ENCODE measurements at regions not wholly inside any gene's neighbourhood (a gene's known extent, or its start where the extent isn't known, plus 50 kb on each side); places are given as distances from the start of the nearest gene placed in this dataset.
A peak's percentile ranks its signal among the peaks of the same experiment; 100 is the strongest.
"Not testable (repeated sequence)": the region's sequence is repeated elsewhere in the genome, so short reads cannot be mapped to it uniquely, and the experiment has no call there.

GRCh38 chr6:94196891-94197290 is 777.5 kb upstream of the EPHA7 start:
- FAIRE-seq: no peak

- FAIRE-seq: no peak
Observed at GRCh38 chr6:94190030-94190429, 770.7 kb upstream of the EPHA7 start.

DNA sequence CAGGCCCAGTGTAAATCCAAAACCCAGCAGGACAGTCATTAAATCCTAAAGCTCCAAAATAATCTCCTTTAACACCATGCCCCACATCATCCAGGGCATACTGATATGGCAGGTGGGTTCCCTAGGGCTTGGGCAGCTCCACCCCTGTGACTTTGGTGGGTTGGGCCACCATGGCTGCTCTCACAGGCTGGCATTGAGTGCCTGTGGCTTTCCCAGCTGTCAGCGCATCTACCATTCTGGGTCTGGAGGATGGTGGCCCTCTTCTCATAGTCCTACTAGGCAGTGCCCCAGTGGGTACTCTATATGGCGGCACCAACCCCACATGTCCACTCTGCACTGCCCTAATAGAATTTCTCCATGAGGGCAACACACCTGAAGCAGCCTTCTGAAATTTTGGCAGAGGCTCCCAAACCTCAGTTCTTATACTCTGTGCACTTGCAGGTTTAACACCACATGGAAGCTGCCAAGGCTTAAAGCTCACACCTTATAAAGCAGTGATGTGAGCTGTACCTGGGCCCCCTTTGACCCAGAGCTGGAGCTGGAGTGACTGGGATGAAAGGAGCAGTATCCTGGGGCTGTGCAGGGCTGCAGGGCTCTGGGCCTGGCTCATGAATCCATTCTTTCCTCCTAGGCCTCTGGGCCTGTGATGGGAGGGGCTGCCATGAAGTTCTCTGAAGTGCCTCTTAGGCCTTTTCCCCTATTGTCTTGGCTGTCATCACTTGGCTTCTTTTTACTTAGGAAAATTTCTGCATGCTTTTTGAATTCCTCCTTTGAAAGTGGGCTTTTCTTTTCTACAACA is 765.5 kb upstream of the EPHA7 start:
- FAIRE-seq: no peak

GRCh38 chr6:94177429-94177828 is 758.1 kb upstream of the EPHA7 start:
- no peak for FAIRE-seq

DNA sequence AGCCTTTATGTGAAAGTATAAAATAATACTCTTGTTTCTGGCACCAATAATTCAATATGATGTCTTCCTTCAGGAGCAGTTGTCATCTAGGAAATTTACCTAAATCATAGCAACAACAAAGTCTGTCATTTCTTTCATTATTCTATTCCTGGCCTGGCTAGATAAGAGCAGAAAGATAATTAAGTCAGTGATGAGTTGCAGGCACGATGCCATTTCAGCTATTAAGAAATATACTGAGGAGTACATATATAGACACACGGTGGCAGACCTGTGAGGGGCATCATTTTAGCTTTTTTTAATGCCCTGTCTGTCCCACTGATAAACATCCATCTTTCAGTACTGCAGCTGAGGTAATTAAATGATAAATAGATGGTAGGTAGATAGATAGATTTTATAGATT is 756.1 kb upstream of the EPHA7 start:
- FAIRE-seq: no peak

DNA sequence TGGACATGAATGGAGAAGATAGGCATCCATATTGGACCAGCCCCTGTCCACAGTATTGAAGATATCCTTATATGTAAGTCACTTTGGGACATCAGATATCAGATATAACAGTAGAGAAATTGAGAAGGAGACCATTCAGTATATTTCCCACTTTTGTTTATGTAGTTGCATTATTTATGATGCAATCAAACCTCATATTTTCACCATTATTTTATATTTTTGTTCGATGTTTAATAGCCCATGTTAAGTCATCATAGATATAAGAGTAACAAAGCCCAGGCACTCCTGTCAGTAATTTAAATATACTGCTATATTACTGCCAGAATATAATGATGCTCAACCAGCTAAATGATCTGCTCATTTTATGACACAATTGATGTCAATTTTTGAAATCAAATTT is 744.5 kb upstream of the EPHA7 start:
- FAIRE-seq: no peak

DNA sequence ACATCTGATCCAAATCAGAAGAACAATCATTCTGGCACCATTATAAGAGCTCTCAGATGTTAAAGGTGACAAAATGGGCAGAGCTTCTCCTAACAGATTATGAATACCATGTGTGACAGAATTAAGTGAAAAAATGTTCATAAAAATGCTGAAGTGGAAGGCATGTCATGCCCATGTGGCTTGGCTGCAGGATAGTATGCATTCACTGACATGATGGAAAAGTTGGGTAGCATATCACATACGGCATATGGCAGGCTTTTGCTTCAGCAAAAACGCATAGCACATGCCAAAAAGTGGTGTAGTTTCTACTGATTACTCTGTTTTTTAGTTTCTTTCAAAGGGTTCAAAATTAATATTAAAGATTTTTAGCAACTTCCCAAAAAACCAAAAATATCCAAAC is 731.5 kb upstream of the EPHA7 start:
- FAIRE-seq: no peak

DNA sequence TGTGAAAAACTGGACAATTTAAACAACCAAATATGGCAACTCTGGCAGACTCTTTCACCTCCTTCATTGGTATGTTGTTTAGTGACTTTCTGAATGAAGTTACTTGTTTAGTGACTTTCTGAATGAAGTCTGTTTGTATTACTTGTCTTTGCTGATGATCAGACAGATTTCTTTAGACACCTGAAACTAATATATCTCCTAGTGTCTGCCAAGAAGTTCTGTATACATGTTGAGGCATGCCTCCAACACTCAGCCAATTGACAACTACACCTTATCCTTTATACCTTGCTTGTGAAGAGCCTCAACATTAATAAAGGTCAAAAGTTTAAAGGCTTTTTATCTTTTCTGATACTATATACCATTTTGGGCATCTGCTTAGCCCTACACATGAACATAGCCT is 725.4 kb upstream of the EPHA7 start:
- FAIRE-seq: no peak

DNA sequence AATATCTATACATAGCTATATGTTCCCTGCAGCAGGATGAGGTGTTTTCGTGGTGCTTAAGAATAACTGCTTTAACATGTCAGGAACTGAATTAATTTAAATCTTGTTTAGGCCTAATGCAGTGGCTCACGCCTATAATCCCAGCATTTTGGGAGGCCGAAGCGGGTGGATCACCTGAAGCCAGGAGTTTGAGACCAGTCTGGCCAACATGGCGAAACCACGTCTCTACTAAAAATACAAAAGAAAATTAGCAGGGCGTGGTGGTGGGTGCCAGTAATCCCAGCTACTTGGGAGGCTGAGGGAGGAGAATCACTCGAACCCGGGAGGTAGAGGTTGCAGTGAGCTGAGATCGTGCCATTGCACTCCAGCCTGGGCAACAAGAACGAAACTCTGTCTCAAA is 717.8 kb upstream of the EPHA7 start:
- not testable (repeated sequence) for FAIRE-seq

- no peak for FAIRE-seq
Observed at GRCh38 chr6:94133106-94133505, 713.7 kb upstream of the EPHA7 start.

- FAIRE-seq: no peak
Observed at GRCh38 chr6:94131271-94131670, 711.9 kb upstream of the EPHA7 start.

DNA sequence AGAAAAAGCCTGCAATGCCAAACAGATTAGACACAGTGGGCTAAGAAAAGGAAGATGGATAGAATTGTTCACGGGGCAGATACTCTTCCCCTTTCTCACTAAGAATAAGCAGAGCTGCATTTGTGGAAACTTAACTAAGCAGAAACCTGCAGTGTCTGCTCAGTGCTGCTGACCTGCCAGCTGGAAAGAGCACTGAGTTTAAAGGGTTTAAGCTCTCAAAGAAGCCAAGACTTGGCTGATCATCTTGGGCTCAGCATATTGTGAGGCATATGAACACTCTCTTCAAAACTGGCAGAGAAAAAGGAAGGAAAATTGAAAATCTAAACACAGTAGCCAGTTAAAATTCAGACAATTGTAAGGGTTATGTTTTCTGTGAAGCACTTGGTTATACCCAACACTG is 711.1 kb upstream of the EPHA7 start:
- no peak for FAIRE-seq

DNA sequence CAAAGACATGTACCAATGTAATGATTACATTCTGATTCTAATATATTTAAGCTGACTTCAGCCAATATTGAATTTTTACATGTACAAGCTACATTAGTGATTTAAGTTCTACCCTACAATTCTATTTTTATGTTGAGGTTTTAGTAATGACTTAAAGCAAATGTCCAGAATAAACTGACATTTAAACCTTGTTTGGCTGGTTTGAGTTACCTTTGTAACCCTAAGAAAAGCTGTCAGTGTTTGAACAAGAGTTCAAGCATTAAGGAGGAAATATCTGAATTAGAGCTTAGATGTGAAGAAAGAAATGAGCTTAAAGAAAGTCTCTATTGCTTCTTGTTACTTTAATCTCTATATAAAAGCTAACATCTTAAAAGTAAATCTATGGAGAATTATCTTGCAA is 710.6 kb upstream of the EPHA7 start:
- FAIRE-seq: no peak

DNA sequence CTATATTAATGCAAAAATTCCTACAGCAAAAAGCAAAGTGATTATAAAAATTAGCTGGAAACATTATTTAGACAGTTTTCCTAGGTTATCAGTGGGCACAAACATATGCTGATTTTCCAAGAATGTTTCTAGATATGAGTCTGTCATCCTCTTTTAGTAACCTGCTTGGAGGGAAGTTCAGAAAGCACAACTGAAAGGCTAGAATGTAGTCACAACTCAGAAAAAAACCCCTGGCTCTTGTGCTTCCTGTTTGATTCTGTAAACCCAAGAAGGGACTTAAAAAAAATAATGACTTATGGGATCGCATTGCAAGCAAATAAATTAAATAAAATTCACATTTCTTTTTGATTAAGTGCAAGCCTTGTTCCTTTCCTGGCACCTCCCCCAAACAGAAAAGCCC is 708.4 kb upstream of the EPHA7 start:
- no peak for FAIRE-seq

GRCh38 chr6:94124333-94124732 is 705.0 kb upstream of the EPHA7 start:
- FAIRE-seq: no peak

GRCh38 chr6:94121094-94121493 is 701.7 kb upstream of the EPHA7 start:
- FAIRE-seq: peak; percentile 13

- no peak for FAIRE-seq
Observed at GRCh38 chr6:94099072-94099471, 679.7 kb upstream of the EPHA7 start.

GRCh38 chr6:94095961-94096360 is 676.6 kb upstream of the EPHA7 start:
- no peak for FAIRE-seq

GRCh38 chr6:94089941-94090340 is 670.6 kb upstream of the EPHA7 start:
- no peak for FAIRE-seq

- FAIRE-seq: no peak
Observed at GRCh38 chr6:94088870-94089269, 669.5 kb upstream of the EPHA7 start.

DNA sequence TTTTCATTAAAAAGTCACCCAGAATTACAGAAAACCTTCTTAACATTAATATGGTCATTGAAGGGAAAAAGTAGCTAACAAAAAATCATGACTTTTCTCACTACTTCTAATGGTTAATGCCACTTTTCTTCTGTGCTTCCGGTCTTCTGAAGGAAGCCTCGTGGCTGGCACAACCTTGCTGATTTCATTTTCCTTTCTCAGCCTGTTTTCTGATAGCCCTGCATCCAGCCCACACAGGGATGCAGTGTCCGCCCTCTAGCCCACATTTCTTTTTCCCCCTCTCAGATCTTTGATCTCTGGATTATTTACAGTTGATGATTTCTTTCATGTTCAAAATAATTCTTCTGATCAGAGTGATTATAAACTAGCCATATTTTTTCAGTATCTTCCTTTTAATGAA is 655.4 kb upstream of the EPHA7 start:
- FAIRE-seq: no peak

- no peak for FAIRE-seq
Observed at GRCh38 chr6:94071835-94072234, 652.5 kb upstream of the EPHA7 start.

DNA sequence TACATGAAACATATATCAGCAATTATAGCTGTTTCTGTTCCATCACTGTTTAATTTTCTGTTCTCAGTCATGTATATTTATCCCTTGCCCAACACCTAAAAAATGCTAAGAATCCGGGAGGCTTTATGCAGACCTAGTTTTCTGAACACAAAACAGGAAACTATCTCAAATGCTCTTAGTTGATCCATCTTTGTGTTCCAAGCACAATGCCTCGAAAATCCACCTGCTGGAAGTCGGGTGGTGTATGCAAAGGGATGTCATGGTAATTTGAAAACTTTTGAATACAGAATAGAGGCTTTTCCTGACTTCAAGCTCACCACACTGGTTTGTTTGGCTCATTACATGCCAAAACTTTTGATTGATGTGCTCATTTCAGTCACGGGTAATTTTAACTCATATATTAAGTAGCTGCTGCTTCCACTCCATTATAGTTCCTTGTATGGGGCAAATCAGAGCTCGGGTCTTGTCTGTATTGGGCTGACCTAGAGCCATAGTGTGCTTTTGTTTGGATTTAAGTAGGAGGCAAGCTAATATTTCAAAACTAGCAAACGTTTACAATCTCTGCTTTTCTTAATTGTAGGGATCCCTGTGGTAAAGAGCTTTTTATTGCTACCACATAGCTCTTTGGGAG is 646.5 kb upstream of the EPHA7 start:
- no peak for FAIRE-seq

DNA sequence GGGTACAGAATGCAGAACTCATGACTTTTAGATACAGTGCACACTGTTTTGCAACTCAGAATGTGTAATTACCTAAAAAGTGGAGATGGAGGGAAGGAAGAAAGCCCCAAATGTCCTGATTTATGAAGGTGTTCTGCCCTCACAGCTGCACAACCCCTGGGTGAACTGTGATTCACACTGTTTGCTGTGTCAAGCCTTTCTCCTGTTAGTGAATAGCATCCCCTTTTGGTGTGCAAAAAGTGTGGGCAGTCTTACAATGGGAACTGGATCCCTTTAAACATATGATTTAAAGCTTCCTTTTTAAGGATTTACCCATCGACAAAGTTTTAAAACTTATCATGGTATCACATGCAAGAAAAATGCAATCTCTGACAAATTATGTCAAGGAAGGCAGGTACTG is 633.4 kb upstream of the EPHA7 start:
- no peak for FAIRE-seq

- FAIRE-seq: no peak
Observed at GRCh38 chr6:94050515-94050914, 631.2 kb upstream of the EPHA7 start.
